SK-N-SH (cell line): ENCODE measurements at regions not wholly inside any gene's neighbourhood (a gene's known extent, or its start where the extent isn't known, plus 50 kb on each side); places are given as distances from the start of the nearest gene placed in this dataset.

ENCODE experiments used
- CTCF ChIA-PET: fragments of 300-600, 350-600 bp; formaldehyde crosslinking; extraction: SDS; loops from one replicate; lab custom pipeline; 2021; lab: Yijun Ruan, JAX
- POLR2A ChIA-PET: fragments of 350-600 bp; sonication (Branson Sonifier 250); formaldehyde crosslinking; extraction: SDS; loops from one replicate; lab custom pipeline; 2020; ENCODE audit warnings: antibody characterized with exemption, inconsistent platforms; lab: Yijun Ruan, JAX
- DNase-seq: peaks from one replicate; pipeline ENCODE4 v3.0.0; 2012
- H2AFZ ChIP-seq: fragments of 200-600 bp; sonication (generic); 2 replicates; pipeline ENCODE4 v1.8.1; 2016; ENCODE audit warnings: antibody characterized with exemption, mild to moderate bottlenecking, low read depth
- H3F3A ChIP-seq: fragments of 200-600 bp; sonication (generic); replicated peaks from 2 replicates; pipeline ENCODE3; 2016; ENCODE audit warnings: antibody characterized with exemption, mild to moderate bottlenecking; ENCODE audit not compliant: insufficient read depth
- H3K27ac ChIP-seq, 2 experiments: fragments of 200-500 bp in 1 of 2; fragments of 200-600 bp in 1 of 2; sonication (Bioruptor generic) in 1 of 2; sonication (generic), shearing (Covaris generic) in 1 of 2; 2 replicates each; pipeline versions ENCODE4 v1.5.1 to v1.6.1; 2014 to 2016; ENCODE audit warnings: low read depth in 2 of 2, inconsistent platforms in 1 of 2, low read length in 1 of 2, mild to moderate bottlenecking in 1 of 2, mixed read lengths in 1 of 2
- H3K27me3 ChIP-seq: fragments of 200-600 bp; sonication (generic), shearing (Covaris generic); 2 replicates; pipeline ENCODE4 v1.6.1; 2016; ENCODE audit warnings: mixed run types; ENCODE audit not compliant: insufficient read depth
- H3K36me3 ChIP-seq, 2 experiments: fragments of 200-500 bp in 1 of 2; fragments of 200-600 bp in 1 of 2; sonication (Bioruptor generic) in 1 of 2; sonication (generic) in 1 of 2; replicated peaks in 1 of 2; 2 replicates each; pipeline versions ENCODE3 to v1.5.1; 2014 to 2016; ENCODE audit warnings: low read length in 1 of 2, mild to moderate bottlenecking in 1 of 2; ENCODE audit not compliant: insufficient read depth in 2 of 2, control insufficient read depth in 1 of 2
- H3K4me1 ChIP-seq, 2 experiments: fragments of 200-500 bp in 1 of 2; fragments of 200-600 bp in 1 of 2; sonication (Bioruptor generic) in 1 of 2; sonication (generic), shearing (Covaris generic) in 1 of 2; 2 replicates each; pipeline versions ENCODE4 v1.5.1 to v1.6.1; 2014 to 2016; ENCODE audit warnings: low read depth in 1 of 2, low read length in 1 of 2, mixed run types in 1 of 2; ENCODE audit not compliant: insufficient read depth in 2 of 2, control insufficient read depth in 1 of 2
- H3K4me2 ChIP-seq: fragments of 200-600 bp; sonication (generic), shearing (Covaris generic); 2 replicates; pipeline ENCODE4 v1.6.1; 2017; ENCODE audit warnings: mixed run types
- H3K4me3 ChIP-seq, 2 experiments: fragments of 200-500 bp in 1 of 2; fragments of 200-600 bp in 1 of 2; sonication (Bioruptor generic) in 1 of 2; sonication (generic), shearing (Covaris generic) in 1 of 2; 2 replicates each; pipeline versions ENCODE4 v1.5.1 to v1.8.1; 2014 to 2016; ENCODE audit warnings: low read depth in 2 of 2, inconsistent platforms in 1 of 2, low read length in 1 of 2, mild to moderate bottlenecking in 1 of 2, mixed read lengths in 1 of 2, moderate library complexity in 1 of 2
- H3K79me2 ChIP-seq: fragments of 200-600 bp; sonication (generic); 2 replicates; pipeline ENCODE4 v1.8.1; 2017; ENCODE audit warnings: mild to moderate bottlenecking; ENCODE audit not compliant: insufficient read depth
- H3K9ac ChIP-seq: fragments of 200-600 bp; sonication (generic); 2 replicates; pipeline ENCODE4 v1.6.1; 2017; ENCODE audit warnings: mixed run types
- H3K9me2 ChIP-seq: fragments of 200-600 bp; sonication (generic); 2 replicates; pipeline ENCODE4 v1.6.1; 2017; ENCODE audit warnings: mixed run types
- H3K9me3 ChIP-seq: fragments of 200-600 bp; sonication (generic); 2 replicates; pipeline ENCODE4 v1.6.1; 2017; ENCODE audit warnings: mixed run types, mild to moderate bottlenecking, moderate library complexity
- H4K20me1 ChIP-seq: fragments of 200-600 bp; sonication (generic); 2 replicates; pipeline ENCODE4 v1.6.1; 2017; ENCODE audit warnings: mild to moderate bottlenecking, mixed run types; ENCODE audit not compliant: insufficient read depth
- CHD2 ChIP-seq: fragments of 150-350 bp; IDR thresholded peaks from 2 replicates; pipeline ENCODE4 v1.6.1; 2018; ENCODE audit warnings: low read length; ENCODE audit not compliant: partially characterized antibody
- ELF1 ChIP-seq: IDR thresholded peaks from 2 replicates; pipeline ENCODE4 v1.4.0; 2012
- FOSL2 ChIP-seq: IDR thresholded peaks from 2 replicates; pipeline ENCODE4 v1.4.0; 2012; ENCODE audit warnings: low read depth, mild to moderate bottlenecking, moderate library complexity, borderline replicate concordance
- MEF2A ChIP-seq: IDR thresholded peaks from 2 replicates; pipeline ENCODE4 v1.4.0; 2012; ENCODE audit warnings: low read depth, borderline replicate concordance
- SMC3 ChIP-seq: IDR thresholded peaks from 2 replicates; pipeline ENCODE4 v1.6.1; 2012; ENCODE audit warnings: low read depth, low read length, improper control_type of control experiment
- WGBS: methylation state at CpG from one replicate; pipeline ENCODE4 v1.1.6; 2017; ENCODE audit warnings: low lambda C conversion rate; 5-methylcytosine and 5-hydroxymethylcytosine counted together
- TF ChIP-seq, protein P1 (sequence below): IDR thresholded peaks from 2 replicates; pipeline ENCODE4 v1.6.1; 2012; ENCODE audit warnings: mild to moderate bottlenecking, low read depth, low read length, moderate library complexity
- TF ChIP-seq, protein P2 (sequence below): IDR thresholded peaks from 2 replicates; pipeline ENCODE4 v1.4.0; 2012; ENCODE audit warnings: low read depth, borderline replicate concordance
- TF ChIP-seq, protein P3 (sequence below): IDR thresholded peaks from 2 replicates; pipeline ENCODE4; 2012

DNA sequence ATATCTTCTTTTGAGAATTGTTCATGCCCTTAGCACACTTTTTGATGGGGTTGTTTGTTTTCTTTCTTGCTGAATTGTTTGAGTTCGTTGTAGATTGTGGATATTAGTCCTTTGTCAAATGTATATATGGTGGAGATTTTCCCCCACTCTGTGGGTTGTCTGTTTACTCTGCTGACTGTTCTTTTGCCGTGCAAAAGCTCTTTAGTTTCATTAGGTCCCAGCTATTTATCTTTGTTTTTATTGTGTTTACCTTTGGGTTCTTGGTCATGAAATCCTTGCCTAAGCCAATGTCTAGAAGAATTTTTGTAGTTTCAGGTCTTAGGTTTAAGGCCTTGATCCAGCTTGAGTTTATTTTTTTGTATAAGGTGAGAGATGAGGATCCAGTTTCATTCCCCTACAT is 1372.6 kb upstream of the TENM3 start:
- no peaks in the 10 kb centered on the region for H3K9me2 ChIP-seq
- H3K36me3 ChIP-seq: no peaks in the 10 kb centered on the region
- no peaks in the 10 kb centered on the region for H3K27me3 ChIP-seq
- H3K4me2 ChIP-seq: no peak overlapping the region
- no peak for TF ChIP-seq ELF1
- TF ChIP-seq, protein P1, sequence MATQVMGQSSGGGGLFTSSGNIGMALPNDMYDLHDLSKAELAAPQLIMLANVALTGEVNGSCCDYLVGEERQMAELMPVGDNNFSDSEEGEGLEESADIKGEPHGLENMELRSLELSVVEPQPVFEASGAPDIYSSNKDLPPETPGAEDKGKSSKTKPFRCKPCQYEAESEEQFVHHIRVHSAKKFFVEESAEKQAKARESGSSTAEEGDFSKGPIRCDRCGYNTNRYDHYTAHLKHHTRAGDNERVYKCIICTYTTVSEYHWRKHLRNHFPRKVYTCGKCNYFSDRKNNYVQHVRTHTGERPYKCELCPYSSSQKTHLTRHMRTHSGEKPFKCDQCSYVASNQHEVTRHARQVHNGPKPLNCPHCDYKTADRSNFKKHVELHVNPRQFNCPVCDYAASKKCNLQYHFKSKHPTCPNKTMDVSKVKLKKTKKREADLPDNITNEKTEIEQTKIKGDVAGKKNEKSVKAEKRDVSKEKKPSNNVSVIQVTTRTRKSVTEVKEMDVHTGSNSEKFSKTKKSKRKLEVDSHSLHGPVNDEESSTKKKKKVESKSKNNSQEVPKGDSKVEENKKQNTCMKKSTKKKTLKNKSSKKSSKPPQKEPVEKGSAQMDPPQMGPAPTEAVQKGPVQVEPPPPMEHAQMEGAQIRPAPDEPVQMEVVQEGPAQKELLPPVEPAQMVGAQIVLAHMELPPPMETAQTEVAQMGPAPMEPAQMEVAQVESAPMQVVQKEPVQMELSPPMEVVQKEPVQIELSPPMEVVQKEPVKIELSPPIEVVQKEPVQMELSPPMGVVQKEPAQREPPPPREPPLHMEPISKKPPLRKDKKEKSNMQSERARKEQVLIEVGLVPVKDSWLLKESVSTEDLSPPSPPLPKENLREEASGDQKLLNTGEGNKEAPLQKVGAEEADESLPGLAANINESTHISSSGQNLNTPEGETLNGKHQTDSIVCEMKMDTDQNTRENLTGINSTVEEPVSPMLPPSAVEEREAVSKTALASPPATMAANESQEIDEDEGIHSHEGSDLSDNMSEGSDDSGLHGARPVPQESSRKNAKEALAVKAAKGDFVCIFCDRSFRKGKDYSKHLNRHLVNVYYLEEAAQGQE: no peak
- no peaks in the 10 kb centered on the region for H3K79me2 ChIP-seq
- no peaks in the 10 kb centered on the region for H3K9me3 ChIP-seq
- H3K9ac ChIP-seq: no peak overlapping the region
- 18% methylated on average over 2 of the region's 2 CpGs for WGBS
- no peak overlapping the region for H2AFZ ChIP-seq
- CTCF ChIA-PET: no interaction called here
- no peak overlapping the region for H3K27ac ChIP-seq
- H3K4me1 ChIP-seq: no peaks in the 10 kb centered on the region
- no peaks in the 10 kb centered on the region for H4K20me1 ChIP-seq
- POLR2A ChIA-PET: no interaction called here
- H3K4me3 ChIP-seq: no peak overlapping the region
- DNase-seq: no peak
- no peaks in the 10 kb centered on the region for H3F3A ChIP-seq

DNA sequence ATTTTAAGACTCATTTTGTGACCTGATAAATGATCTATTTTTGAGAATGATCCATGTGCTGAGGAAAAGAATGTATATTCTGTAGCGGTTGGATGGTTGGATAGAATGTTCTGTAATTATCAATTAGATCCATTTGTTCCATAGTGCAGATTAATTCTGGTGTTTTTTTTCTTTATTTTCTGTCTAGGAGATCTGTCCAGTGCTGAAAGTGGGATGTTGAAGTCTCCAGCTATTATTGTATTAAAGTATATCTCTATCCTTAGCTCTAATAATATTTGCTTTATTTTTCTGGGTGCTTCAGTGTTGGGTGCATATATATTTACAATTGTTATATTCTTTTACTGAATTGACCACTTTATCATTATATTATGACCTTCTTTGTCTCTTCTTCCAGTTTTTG is 1344.9 kb upstream of the TENM3 start:
- 0% methylated on average over 1 of the region's 1 CpG for WGBS
- DNase-seq: no peak

More for the DNA sequence above, 1344.9 kb upstream of the TENM3 start:
- H3K4me1 ChIP-seq: no peaks in the 10 kb centered on the region
- H3K79me2 ChIP-seq: no peaks in the 10 kb centered on the region
- H3K27me3 ChIP-seq: no peaks in the 10 kb centered on the region
- ChIA-PET CTCF (no interaction called here), POLR2A (no interaction called here)
- H3K4me3 ChIP-seq: no peak overlapping the region
- no peaks in the 10 kb centered on the region for H3K9me3 ChIP-seq
- no peaks in the 10 kb centered on the region for H3K9me2 ChIP-seq
- no peak overlapping the region for H3K4me2 ChIP-seq
- no peaks in the 10 kb centered on the region for H3F3A ChIP-seq
- no peak overlapping the region for H3K27ac ChIP-seq
- H3K9ac ChIP-seq: no peak overlapping the region
- no peaks in the 10 kb centered on the region for H4K20me1 ChIP-seq
- TF ChIP-seq, protein P2, sequence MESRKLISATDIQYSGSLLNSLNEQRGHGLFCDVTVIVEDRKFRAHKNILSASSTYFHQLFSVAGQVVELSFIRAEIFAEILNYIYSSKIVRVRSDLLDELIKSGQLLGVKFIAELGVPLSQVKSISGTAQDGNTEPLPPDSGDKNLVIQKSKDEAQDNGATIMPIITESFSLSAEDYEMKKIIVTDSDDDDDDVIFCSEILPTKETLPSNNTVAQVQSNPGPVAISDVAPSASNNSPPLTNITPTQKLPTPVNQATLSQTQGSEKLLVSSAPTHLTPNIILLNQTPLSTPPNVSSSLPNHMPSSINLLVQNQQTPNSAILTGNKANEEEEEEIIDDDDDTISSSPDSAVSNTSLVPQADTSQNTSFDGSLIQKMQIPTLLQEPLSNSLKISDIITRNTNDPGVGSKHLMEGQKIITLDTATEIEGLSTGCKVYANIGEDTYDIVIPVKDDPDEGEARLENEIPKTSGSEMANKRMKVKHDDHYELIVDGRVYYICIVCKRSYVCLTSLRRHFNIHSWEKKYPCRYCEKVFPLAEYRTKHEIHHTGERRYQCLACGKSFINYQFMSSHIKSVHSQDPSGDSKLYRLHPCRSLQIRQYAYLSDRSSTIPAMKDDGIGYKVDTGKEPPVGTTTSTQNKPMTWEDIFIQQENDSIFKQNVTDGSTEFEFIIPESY: no peak
- TF ChIP-seq CHD2: no peak
- TF ChIP-seq, protein P1: no peak
- TF ChIP-seq FOSL2: no peak
- no peak for TF ChIP-seq MEF2A
- TF ChIP-seq SMC3: no peak
- TF ChIP-seq, protein P3, sequence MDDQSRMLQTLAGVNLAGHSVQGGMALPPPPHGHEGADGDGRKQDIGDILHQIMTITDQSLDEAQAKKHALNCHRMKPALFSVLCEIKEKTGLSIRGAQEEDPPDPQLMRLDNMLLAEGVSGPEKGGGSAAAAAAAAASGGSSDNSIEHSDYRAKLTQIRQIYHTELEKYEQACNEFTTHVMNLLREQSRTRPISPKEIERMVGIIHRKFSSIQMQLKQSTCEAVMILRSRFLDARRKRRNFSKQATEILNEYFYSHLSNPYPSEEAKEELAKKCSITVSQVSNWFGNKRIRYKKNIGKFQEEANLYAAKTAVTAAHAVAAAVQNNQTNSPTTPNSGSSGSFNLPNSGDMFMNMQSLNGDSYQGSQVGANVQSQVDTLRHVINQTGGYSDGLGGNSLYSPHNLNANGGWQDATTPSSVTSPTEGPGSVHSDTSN: no peak
- no peaks in the 10 kb centered on the region for H3K36me3 ChIP-seq
- H2AFZ ChIP-seq: 0 out of 2 replicates have a peak overlapping the region, but pooled peaks have one; percentile 46
